ENCODE measurements at regions not wholly inside any gene's neighbourhood (a gene's known extent, or its start where the extent isn't known, plus 50 kb on each side); places are given as distances from the start of the nearest gene placed in this dataset.

DNA sequence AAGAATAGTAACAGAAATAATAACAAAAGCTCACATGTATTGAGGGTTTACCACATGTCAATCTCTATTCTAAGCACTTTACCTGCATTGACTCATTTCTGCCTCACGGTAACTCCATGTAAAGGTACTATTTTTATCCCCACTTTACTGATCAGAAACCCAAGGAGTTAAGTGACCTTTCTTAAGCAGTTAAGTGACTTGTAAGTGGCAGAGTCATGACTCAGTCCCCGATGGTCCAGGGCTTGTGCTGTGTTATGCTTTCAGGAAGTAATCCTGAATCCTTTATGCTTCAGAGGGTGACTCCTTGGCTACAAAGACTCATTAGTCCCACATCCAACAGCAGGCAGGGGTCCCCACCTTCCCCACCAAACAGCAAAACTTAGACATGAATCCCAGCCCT, 66.5 kb downstream of the MRM1 start:
- POLR2A ChIA-PET: no interaction called here
- H3K27ac Mint-ChIP-seq: no peak overlapping the region
- no peak overlapping the region for H3K4me3 Mint-ChIP-seq
- no peak for ATAC-seq
- no peaks in the 10 kb centered on the region for H3K9me3 Mint-ChIP-seq
- no peaks in the 10 kb centered on the region for H3K36me3 Mint-ChIP-seq
- no peaks in the 10 kb centered on the region for H3K4me1 Mint-ChIP-seq
- TF ChIP-seq ZNF138 (CRISPR knock-in tag; conservative IDR thresholded peaks at IDR 0.05) (no peak), ZNF232 (CRISPR knock-in tag; IDR thresholded peaks at IDR 0.05) (no peak), ZNF263 (CRISPR knock-in tag; IDR thresholded peaks at IDR 0.05; ENCODE audit: low read depth) (no peak), SOX15 (CRISPR knock-in tag; IDR thresholded peaks at IDR 0.05) (no peak), CREM (CRISPR knock-in tag; IDR thresholded peaks at IDR 0.05) (no peak), GTF2I (CRISPR knock-in tag; conservative IDR thresholded peaks at IDR 0.05) (no peak), EMX1 (CRISPR knock-in tag; IDR thresholded peaks at IDR 0.05) (no peak), NR1H2 (CRISPR knock-in tag; IDR thresholded peaks at IDR 0.05) (no peak), GABPB1 (CRISPR knock-in tag; IDR thresholded peaks at IDR 0.05) (no peak)
- TF ChIP-seq, protein P1, sequence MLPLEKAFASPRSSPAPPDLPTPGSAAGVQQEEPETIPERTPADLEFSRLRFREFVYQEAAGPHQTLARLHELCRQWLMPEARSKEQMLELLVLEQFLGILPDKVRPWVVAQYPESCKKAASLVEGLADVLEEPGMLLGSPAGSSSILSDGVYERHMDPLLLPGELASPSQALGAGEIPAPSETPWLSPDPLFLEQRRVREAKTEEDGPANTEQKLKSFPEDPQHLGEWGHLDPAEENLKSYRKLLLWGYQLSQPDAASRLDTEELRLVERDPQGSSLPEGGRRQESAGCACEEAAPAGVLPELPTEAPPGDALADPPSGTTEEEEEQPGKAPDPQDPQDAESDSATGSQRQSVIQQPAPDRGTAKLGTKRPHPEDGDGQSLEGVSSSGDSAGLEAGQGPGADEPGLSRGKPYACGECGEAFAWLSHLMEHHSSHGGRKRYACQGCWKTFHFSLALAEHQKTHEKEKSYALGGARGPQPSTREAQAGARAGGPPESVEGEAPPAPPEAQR (CRISPR knock-in tag; IDR thresholded peaks at IDR 0.05): no peak
- TF ChIP-seq, protein P2, sequence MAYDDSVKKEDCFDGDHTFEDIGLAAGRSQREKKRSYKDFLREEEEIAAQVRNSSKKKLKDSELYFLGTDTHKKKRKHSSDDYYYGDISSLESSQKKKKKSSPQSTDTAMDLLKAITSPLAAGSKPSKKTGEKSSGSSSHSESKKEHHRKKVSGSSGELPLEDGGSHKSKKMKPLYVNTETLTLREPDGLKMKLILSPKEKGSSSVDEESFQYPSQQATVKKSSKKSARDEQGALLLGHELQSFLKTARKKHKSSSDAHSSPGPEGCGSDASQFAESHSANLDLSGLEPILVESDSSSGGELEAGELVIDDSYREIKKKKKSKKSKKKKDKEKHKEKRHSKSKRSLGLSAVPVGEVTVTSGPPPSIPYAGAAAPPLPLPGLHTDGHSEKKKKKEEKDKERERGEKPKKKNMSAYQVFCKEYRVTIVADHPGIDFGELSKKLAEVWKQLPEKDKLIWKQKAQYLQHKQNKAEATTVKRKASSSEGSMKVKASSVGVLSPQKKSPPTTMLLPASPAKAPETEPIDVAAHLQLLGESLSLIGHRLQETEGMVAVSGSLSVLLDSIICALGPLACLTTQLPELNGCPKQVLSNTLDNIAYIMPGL (CRISPR knock-in tag; IDR thresholded peaks at IDR 0.05): no peak
- DNase-seq (ENCODE audit: low spot score): no peak
- CTCF ChIA-PET: interaction anchor here (1.1 to 3.0 kb wide), 2 partner anchors 10 to 124 kb away, joined by 4 to 20 read pairs; no protein-coding TSS in a partner anchor
- no peaks in the 10 kb centered on the region; the same call in 1 of the 2 replicates for H3K27me3 Mint-ChIP-seq (ENCODE audit: low read depth)

DNA sequence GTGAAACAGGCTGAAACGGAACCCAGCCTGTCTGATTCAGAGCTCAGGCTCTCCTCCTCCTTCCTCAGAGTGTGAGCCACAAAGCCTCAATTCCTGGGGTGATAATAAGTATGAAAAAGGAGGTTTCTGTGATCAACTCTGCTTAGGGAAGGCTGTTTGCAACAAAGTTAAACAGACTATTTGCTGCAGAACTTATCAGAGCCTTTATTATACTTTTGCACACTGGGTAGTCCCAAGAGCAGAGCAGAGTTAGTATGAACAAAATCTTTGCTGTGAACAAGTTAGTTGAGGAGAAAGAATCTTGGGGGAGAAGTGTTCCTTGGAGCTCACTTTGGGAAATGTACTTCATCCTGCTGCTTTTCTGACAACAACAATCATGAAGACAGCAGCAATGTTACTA, 67.4 kb downstream of the MRM1 start:
- Mint-ChIP-seq H3K9me3 (no peaks in the 10 kb centered on the region), H3K27me3 (ENCODE audit: low read depth) (no peaks in the 10 kb centered on the region; the same call in 1 of the 2 replicates), H3K36me3 (no peaks in the 10 kb centered on the region), H3K27ac (no peak overlapping the region), H3K4me1 (no peaks in the 10 kb centered on the region), H3K4me3 (no peak overlapping the region)
- ChIA-PET CTCF (interaction anchor here (0.5 to 3.0 kb wide), 2 partner anchors 10 to 353 kb away, joined by 3 to 20 read pairs; no protein-coding TSS in a partner anchor), POLR2A (no interaction called here)
- DNase-seq (ENCODE audit: low spot score) (no peak), ATAC-seq (no peak)
- TF ChIP-seq CREM (CRISPR knock-in tag; IDR thresholded peaks at IDR 0.05) (no peak), TP53 (CRISPR knock-in tag; IDR thresholded peaks at IDR 0.05) (no peak), HMGA2 (CRISPR knock-in tag; IDR thresholded peaks at IDR 0.05) (no peak), TEAD4 (CRISPR knock-in tag; IDR thresholded peaks at IDR 0.05) (no peak), ZNF416 (CRISPR knock-in tag; IDR thresholded peaks at IDR 0.05) (no peak), ATF1 (CRISPR knock-in tag; IDR thresholded peaks at IDR 0.05) (no peak), ELF4 (CRISPR knock-in tag; IDR thresholded peaks at IDR 0.05; ENCODE audit: low read depth) (no peak), ZBTB21 (CRISPR knock-in tag; IDR thresholded peaks at IDR 0.05; ENCODE audit: borderline replicate concordance) (no peak), ESRRA (CRISPR knock-in tag; IDR thresholded peaks at IDR 0.05; ENCODE audit: borderline replicate concordance) (no peak), FOXJ3 (CRISPR knock-in tag; IDR thresholded peaks at IDR 0.05; ENCODE audit: borderline replicate concordance) (no peak), FOXP1 (CRISPR knock-in tag; IDR thresholded peaks at IDR 0.05; ENCODE audit: borderline replicate concordance) (no peak), ETV6 (CRISPR knock-in tag; IDR thresholded peaks at IDR 0.05) (no peak), SMAD4 (CRISPR knock-in tag; IDR thresholded peaks at IDR 0.05) (no peak), MYBL2 (CRISPR knock-in tag; IDR thresholded peaks at IDR 0.05) (no peak)
- TF ChIP-seq, protein P3, sequence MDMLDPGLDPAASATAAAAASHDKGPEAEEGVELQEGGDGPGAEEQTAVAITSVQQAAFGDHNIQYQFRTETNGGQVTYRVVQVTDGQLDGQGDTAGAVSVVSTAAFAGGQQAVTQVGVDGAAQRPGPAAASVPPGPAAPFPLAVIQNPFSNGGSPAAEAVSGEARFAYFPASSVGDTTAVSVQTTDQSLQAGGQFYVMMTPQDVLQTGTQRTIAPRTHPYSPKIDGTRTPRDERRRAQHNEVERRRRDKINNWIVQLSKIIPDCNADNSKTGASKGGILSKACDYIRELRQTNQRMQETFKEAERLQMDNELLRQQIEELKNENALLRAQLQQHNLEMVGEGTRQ (CRISPR knock-in tag; IDR thresholded peaks at IDR 0.05): no peak
- TF ChIP-seq, protein P4, sequence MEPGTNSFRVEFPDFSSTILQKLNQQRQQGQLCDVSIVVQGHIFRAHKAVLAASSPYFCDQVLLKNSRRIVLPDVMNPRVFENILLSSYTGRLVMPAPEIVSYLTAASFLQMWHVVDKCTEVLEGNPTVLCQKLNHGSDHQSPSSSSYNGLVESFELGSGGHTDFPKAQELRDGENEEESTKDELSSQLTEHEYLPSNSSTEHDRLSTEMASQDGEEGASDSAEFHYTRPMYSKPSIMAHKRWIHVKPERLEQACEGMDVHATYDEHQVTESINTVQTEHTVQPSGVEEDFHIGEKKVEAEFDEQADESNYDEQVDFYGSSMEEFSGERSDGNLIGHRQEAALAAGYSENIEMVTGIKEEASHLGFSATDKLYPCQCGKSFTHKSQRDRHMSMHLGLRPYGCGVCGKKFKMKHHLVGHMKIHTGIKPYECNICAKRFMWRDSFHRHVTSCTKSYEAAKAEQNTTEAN (CRISPR knock-in tag; IDR thresholded peaks at IDR 0.05): no peak
- TF ChIP-seq, protein P5, sequence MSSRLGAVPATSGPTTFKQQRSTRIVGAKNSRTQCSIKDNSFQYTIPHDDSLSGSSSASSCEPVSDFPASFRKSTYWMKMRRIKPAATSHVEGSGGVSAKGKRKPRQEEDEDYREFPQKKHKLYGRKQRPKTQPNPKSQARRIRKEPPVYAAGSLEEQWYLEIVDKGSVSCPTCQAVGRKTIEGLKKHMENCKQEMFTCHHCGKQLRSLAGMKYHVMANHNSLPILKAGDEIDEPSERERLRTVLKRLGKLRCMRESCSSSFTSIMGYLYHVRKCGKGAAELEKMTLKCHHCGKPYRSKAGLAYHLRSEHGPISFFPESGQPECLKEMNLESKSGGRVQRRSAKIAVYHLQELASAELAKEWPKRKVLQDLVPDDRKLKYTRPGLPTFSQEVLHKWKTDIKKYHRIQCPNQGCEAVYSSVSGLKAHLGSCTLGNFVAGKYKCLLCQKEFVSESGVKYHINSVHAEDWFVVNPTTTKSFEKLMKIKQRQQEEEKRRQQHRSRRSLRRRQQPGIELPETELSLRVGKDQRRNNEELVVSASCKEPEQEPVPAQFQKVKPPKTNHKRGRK (CRISPR knock-in tag; IDR thresholded peaks at IDR 0.05; ENCODE audit: borderline replicate concordance): no peak
- TF ChIP-seq, protein P6, sequence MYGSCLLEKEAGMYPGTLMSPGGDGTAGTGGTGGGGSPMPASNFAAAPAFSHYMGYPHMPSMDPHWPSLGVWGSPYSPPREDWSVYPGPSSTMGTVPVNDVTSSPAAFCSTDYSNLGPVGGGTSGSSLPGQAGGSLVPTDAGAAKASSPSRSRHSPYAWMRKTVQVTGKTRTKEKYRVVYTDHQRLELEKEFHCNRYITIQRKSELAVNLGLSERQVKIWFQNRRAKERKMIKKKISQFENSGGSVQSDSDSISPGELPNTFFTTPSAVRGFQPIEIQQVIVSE (CRISPR knock-in tag; IDR thresholded peaks at IDR 0.05; ENCODE audit: borderline replicate concordance): no peak

Measured in WTC11 (cell line).